ENCODE measurements at regions not wholly inside any gene's neighbourhood (a gene's known extent, or its start where the extent isn't known, plus 50 kb on each side); places are given as distances from the start of the nearest gene placed in this dataset.

DNA sequence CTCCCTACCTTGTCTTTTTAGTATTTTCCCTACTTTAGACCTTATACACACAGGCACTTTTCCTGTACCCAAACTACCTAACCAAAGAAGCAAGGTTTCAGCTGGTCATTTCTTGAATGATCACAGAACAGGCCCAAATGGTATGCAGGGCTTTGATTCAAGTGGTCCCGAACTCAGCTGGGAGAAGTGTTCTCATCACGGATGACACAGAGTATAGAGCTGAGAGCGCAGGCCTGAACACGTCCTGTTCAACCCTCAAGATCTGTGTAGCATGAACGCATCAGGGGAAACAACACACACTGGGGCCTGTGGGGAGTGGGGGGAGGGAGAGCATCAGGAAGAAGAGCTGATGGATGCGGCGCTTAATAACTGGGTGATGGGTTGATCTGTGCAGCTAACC lies 318.2 kb downstream of the SFMBT2 start:
- no peak for DNase-seq
- intact Hi-C loops (cut with DNase I), result no loop called here
- H3K36me3 ChIP-seq, result no peaks in the 10 kb centered on the region
- 72 to 73% methylated on average over 4 to 6 of the region's 7 CpGs for WGBS, 2 donors
- peaks cover 0 to 4% (median 0%) of the 10 kb centered on the region in 4 donors for H3K27me3 ChIP-seq
- no peak overlapping the region for H3K27ac ChIP-seq
- H3K4me3 ChIP-seq, result no peak overlapping the region
- peaks cover 0 to 7% (median 0%) of the 10 kb centered on the region in 3 donors for H3K4me1 ChIP-seq
- TF ChIP-seq, protein P1, sequence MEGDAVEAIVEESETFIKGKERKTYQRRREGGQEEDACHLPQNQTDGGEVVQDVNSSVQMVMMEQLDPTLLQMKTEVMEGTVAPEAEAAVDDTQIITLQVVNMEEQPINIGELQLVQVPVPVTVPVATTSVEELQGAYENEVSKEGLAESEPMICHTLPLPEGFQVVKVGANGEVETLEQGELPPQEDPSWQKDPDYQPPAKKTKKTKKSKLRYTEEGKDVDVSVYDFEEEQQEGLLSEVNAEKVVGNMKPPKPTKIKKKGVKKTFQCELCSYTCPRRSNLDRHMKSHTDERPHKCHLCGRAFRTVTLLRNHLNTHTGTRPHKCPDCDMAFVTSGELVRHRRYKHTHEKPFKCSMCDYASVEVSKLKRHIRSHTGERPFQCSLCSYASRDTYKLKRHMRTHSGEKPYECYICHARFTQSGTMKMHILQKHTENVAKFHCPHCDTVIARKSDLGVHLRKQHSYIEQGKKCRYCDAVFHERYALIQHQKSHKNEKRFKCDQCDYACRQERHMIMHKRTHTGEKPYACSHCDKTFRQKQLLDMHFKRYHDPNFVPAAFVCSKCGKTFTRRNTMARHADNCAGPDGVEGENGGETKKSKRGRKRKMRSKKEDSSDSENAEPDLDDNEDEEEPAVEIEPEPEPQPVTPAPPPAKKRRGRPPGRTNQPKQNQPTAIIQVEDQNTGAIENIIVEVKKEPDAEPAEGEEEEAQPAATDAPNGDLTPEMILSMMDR (IDR thresholded peaks at IDR 0.05), result no peak
- TF ChIP-seq POLR2A (IDR thresholded peaks at IDR 0.05), result no peak
- H3K9me3 ChIP-seq, result no peaks in the 10 kb centered on the region

DNA sequence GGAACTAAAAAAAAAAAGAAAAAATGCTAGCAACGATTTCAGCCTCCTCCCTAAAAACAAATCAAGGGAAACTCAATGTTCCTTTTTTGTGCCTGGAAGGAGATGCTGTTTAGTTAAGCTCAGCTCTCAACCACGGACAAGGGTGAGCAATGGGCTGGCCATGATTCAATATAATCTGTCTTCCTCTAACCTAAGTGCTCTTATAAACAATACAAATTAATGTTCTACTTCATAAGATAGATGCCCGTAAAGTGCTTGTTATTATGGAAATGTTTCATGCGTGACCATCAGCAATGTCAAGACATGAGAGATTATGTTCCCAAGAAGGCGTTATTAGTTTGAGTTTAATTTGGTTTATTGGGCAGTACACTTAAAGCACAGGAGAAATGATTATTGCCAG lies 320.3 kb downstream of the SFMBT2 start:
- no peak for TF ChIP-seq POLR2A (IDR thresholded peaks at IDR 0.05)
- TF ChIP-seq, protein P1 (IDR thresholded peaks at IDR 0.05), result no peak
- 25 to 38% methylated on average over 5 of the region's 5 CpGs for WGBS, 2 donors
- no peaks in the 10 kb centered on the region for H3K36me3 ChIP-seq
- H3K27ac ChIP-seq, result peak overlapping the region in 3 of 4 donors; percentile 48 to 69 (median 56)
- H3K4me3 ChIP-seq, result no peak overlapping the region
- DNase-seq, result no peak
- intact Hi-C loops (cut with DNase I), result no loop called here
- H3K4me1 ChIP-seq, result peaks cover 0 to 7% (median 0%) of the 10 kb centered on the region in 3 donors
- H3K9me3 ChIP-seq, result no peaks in the 10 kb centered on the region
- peaks cover 0 to 16% (median 0%) of the 10 kb centered on the region in 4 donors for H3K27me3 ChIP-seq

DNA sequence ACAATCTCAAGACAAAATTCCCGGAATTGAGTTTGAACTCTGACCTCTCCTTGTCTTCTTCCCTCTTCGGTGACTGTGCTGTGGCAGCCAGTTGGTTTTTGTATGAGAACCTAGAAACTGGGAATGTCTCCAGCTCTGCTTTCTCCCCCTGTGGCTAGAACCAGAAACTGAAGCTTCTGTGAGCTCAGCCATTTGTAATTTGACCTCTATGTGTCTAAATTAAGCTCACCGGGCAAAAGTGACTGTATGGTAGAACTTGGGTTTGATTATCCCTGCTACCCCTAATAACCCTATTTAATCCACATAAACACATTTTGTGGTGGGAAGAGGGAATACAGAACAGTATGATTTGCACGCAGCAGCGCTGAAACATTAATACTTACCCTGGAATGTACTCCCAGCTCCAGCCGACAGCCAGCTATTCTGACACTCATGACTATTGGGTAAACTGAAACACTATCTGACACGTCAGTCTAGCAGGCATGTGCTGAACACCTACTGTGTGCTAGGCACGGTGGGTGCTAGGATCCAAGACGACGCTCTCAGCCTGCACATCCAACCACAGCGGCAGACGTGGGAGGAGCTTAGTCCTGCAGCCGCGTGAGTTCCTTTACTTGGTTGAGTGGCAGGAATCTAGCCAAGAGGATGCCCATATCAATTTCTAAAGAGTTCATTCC lies 324.8 kb downstream of the SFMBT2 start:
- H3K36me3 ChIP-seq, result no peaks in the 10 kb centered on the region
- H3K9me3 ChIP-seq, result no peaks in the 10 kb centered on the region
- no peak for DNase-seq
- H3K4me3 ChIP-seq, result no peak overlapping the region
- H3K4me1 ChIP-seq, result peaks cover 0 to 7% (median 0%) of the 10 kb centered on the region in 3 donors
- TF ChIP-seq POLR2A (IDR thresholded peaks at IDR 0.05), result no peak
- TF ChIP-seq, protein P1 (IDR thresholded peaks at IDR 0.05), result no peak
- WGBS, 2 donors, result 43 to 75% methylated on average over 5 to 12 of the region's 14 CpGs
- intact Hi-C loops (cut with DNase I), result no loop called here
- no peak overlapping the region for H3K27ac ChIP-seq
- H3K27me3 ChIP-seq, result peaks cover 0 to 46% (median 0%) of the 10 kb centered on the region in 4 donors

DNA sequence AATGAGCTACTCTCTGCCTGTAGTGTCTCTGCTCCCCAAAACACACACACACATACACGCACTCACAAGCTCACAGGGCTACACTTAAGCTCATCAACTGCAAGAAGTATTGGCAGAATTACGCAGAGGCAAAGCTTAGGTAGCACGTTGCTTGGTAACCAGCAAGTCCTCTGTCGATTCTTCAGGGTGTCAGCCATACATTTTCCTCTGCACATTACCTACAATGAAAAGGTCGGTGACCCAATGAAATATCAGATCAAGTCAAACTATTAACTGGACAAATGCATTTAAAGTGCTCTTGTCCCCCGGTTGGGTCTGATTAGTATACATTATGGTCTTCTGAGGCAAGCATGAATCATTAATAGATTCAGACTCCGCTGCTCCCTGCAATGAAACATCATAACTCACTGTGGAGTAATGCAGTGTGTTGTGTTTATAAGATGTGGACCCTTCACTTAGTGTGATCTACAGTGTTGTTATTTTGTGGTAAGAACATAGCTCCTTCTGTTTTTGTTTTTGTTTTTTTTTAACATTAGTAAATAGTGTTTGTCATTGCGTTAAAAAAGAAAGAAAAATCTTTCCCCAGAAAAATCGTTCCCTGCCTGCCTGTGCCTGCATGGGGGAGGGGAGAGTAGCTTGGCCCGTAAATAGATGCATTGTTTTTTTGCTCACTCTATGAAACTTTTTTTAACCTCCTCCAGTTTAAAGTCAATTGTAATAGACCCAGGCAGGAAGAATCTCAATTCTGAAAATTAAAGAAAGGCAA lies 325.5 kb downstream of the SFMBT2 start:
- WGBS, 2 donors, result 41 to 46% methylated on average over 10 of the region's 10 CpGs
- no peak for DNase-seq
- no peak overlapping the region for H3K27ac ChIP-seq

More for the DNA sequence above, 325.5 kb downstream of the SFMBT2 start:
- intact Hi-C loops (cut with DNase I), result no loop called here
- H3K9me3 ChIP-seq, result no peaks in the 10 kb centered on the region
- no peaks in the 10 kb centered on the region for H3K36me3 ChIP-seq
- no peak for TF ChIP-seq POLR2A (IDR thresholded peaks at IDR 0.05)
- TF ChIP-seq, protein P1 (IDR thresholded peaks at IDR 0.05), result no peak
- peaks cover 0 to 53% (median 0%) of the 10 kb centered on the region in 4 donors for H3K27me3 ChIP-seq
- H3K4me1 ChIP-seq, result peaks cover 0 to 7% (median 0%) of the 10 kb centered on the region in 3 donors
- H3K4me3 ChIP-seq, result no peak overlapping the region

Data from esophagus squamous epithelium (tissue), 5 donors.